ENCODE measurements at regions not wholly inside any gene's neighbourhood (a gene's known extent, or its start where the extent isn't known, plus 50 kb on each side); places are given as distances from the start of the nearest gene placed in this dataset.

DNA sequence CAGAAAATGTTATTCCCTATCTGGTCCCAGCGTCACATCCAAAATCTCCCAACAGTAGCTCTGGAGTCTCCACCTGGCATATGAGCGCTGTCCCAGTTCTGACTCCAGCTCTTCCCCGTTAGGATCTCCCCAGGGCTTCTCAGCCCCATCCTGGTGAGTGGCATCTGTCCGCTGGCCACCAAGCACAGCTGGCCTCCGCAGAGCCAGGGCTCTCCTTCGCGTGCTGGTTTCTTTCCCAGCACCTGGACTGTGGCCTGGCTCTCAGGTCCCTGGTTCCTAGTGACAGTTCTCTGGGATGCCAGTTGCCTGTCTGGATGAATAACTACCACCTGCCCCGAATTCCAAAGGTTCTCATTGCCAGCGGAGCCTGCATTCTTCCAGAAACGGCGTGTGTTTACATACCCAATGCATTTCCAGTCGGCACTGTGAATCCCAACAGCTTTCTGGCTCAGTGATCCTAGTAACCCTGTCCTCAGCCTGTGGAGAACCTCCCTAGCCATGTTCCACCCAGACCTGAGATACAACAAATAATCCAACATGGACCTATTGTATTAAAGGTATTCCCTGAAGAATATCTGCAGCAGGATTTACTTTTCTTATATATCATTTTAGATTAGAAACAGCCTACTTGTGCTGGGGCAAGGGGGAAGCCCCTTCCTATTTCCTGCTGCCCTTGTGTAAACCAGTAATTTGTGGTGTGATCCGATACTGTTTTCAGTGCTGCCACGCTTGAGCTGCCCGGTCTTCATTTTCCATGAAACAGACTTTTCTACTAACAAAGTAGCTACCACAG, 69.9 kb upstream of the PDE10A start:
- no peaks in the 10 kb centered on the region for H3K27me3 ChIP-seq (replicated peaks; ENCODE audit: insufficient read depth)
- no peaks in the 10 kb centered on the region for H3K4me1 ChIP-seq (ENCODE audit: insufficient read depth)
- no peak overlapping the region for H2AFZ ChIP-seq
- no peak for DNase-seq
- no peak overlapping the region for H3K9ac ChIP-seq
- no peaks in the 10 kb centered on the region for H3F3A ChIP-seq (ENCODE audit: insufficient read depth)
- 25 to 29% methylated on average over 14 of the region's 15 CpGs for WGBS, 2 experiments (ENCODE audit: low coverage in 1 of 2, low lambda C conversion rate in 2 of 2, missing lambda C conversion rate in 2 of 2)
- no peaks in the 10 kb centered on the region for H3K36me3 ChIP-seq (ENCODE audit: low read depth)
- no peak overlapping the region for H3K4me3 ChIP-seq
- H3K9me3 ChIP-seq (ENCODE audit: low read depth) = no peaks in the 10 kb centered on the region
- H3K27ac ChIP-seq = no peak overlapping the region
- H3K79me2 ChIP-seq (ENCODE audit: insufficient read depth) = no peaks in the 10 kb centered on the region
- TF ChIP-seq EZH2 (IDR thresholded peaks at IDR 0.05; ENCODE audit: insufficient read depth, poor library complexity, severe bottlenecking) = no peak
- no peak for TF ChIP-seq EZH2phosphoT487 (IDR thresholded peaks at IDR 0.05; ENCODE audit: insufficient read depth, low read depth)
- H3K4me2 ChIP-seq (ENCODE audit: unreplicated experiment) = no peak overlapping the region
- H4K20me1 ChIP-seq (ENCODE audit: insufficient read depth) = no peaks in the 10 kb centered on the region
- no peaks in the 10 kb centered on the region for H3K9me2 ChIP-seq (ENCODE audit: insufficient read depth)
- in situ Hi-C loops (cut with MboI) = no loop called here

DNA sequence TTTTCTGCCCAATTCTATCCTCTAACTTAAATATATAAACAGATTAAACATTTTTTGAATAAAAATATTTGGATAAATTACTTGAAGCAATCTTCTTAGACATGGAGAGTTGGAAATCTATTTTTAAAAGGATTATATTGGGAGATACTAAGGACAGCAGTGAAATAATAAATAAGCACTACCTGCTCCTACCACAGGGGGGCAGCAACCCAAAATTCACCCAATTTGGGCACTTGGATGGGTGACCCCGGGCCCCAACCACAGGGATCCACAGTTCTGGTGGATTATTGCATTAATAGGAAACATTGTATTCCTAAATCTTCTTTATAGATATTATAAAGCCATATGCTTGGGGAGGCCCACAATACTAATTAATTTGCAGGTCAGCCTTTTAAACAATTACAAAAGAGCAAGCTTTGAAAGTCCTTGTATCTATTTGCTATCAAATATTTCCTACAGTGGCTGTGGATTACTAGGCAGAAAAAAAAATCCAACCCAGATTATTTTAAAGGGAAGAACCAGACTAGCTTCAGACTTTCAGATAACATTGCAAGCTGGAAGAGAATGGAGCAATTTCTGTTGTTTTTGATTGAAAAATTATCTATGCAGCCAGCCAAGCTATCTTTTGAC, 66.4 kb upstream of the PDE10A start:
- in situ Hi-C loops (cut with MboI) = no loop called here
- Histone ChIP-seq H2AFZ (no peak overlapping the region), H3K4me1 (ENCODE audit: insufficient read depth) (no peaks in the 10 kb centered on the region), H3K79me2 (ENCODE audit: insufficient read depth) (no peaks in the 10 kb centered on the region), H4K20me1 (ENCODE audit: insufficient read depth) (no peaks in the 10 kb centered on the region), H3K4me3 (no peak overlapping the region), H3F3A (ENCODE audit: insufficient read depth) (no peaks in the 10 kb centered on the region), H3K27ac (no peak overlapping the region), H3K4me2 (ENCODE audit: unreplicated experiment) (no peak overlapping the region), H3K9me2 (ENCODE audit: insufficient read depth) (no peaks in the 10 kb centered on the region), H3K9ac (no peak overlapping the region), H3K36me3 (ENCODE audit: low read depth) (no peaks in the 10 kb centered on the region), H3K27me3 (replicated peaks; ENCODE audit: insufficient read depth) (no peaks in the 10 kb centered on the region), H3K9me3 (ENCODE audit: low read depth) (no peaks in the 10 kb centered on the region)
- DNase-seq = peak; percentile 15
- 0 to 5% methylated on average over 1 of the region's 1 CpG for WGBS, 2 experiments (ENCODE audit: low coverage in 1 of 2, low lambda C conversion rate in 2 of 2, missing lambda C conversion rate in 2 of 2)
- TF ChIP-seq EZH2 (IDR thresholded peaks at IDR 0.05; ENCODE audit: insufficient read depth, poor library complexity, severe bottlenecking) = no peak
- TF ChIP-seq EZH2phosphoT487 (IDR thresholded peaks at IDR 0.05; ENCODE audit: insufficient read depth, low read depth) = no peak

DNA sequence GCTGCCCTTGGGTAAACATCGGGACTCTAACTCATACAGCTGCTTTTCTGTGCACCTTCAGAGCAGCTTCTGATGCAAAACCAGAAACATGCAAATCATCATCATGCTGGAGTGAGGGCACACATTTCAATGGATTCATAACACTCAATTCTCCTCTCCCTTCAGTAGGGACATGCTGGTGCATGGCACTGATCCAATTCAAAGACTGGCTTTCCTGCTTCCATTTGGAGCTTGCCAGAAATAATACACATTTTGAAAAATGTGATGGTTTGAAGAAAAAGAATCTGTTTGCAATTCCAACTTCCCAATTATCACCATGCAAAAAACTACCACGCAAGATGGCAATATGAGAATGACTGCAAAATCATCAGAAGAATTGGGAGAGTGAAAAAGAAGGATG, 65.2 kb upstream of the PDE10A start:
- in situ Hi-C loops (cut with MboI) = no loop called here
- H3K9me3 ChIP-seq (ENCODE audit: low read depth) = no peaks in the 10 kb centered on the region
- 30 to 32% methylated on average over 2 of the region's 2 CpGs for whole genome bisulfite sequencing, 2 experiments (ENCODE audit: low coverage in 1 of 2, low lambda C conversion rate in 2 of 2, missing lambda C conversion rate in 2 of 2)
- no peaks in the 10 kb centered on the region for H3K27me3 ChIP-seq (replicated peaks; ENCODE audit: insufficient read depth)
- no peaks in the 10 kb centered on the region for H3K9me2 ChIP-seq (ENCODE audit: insufficient read depth)
- no peaks in the 10 kb centered on the region for H3K36me3 ChIP-seq (ENCODE audit: low read depth)
- H3K4me2 ChIP-seq (ENCODE audit: unreplicated experiment) = no peak overlapping the region
- H3F3A ChIP-seq (ENCODE audit: insufficient read depth) = no peaks in the 10 kb centered on the region
- H3K4me1 ChIP-seq (ENCODE audit: insufficient read depth) = no peaks in the 10 kb centered on the region
- DNase-seq = no peak
- H4K20me1 ChIP-seq (ENCODE audit: insufficient read depth) = no peaks in the 10 kb centered on the region
- H3K27ac ChIP-seq = no peak overlapping the region
- H2AFZ ChIP-seq = no peak overlapping the region
- no peak overlapping the region for H3K9ac ChIP-seq
- H3K4me3 ChIP-seq = no peak overlapping the region
- no peaks in the 10 kb centered on the region for H3K79me2 ChIP-seq (ENCODE audit: insufficient read depth)
- TF ChIP-seq EZH2 (IDR thresholded peaks at IDR 0.05; ENCODE audit: insufficient read depth, poor library complexity, severe bottlenecking) = no peak

DNA sequence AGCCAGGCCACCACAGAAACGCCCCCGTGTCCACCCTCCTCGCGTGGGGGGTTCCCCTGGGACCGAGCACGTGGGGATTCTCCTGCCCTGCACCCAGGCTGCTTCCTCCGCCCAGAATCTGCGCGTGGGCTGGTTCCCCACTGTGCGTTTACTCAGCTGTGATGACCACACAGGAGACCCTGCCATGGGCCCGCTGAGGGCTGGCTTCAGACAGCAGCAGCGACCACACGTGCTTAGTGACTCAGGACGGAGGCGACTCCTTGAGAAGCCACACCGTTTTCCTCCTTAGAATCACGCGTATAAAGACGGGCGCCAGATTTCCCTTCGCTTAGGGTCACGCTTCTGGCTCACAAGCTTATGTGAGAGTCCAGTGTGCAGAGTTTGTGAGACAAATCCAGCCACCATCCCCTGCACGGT, 63.9 kb upstream of the PDE10A start:
- no peak overlapping the region for H3K4me2 ChIP-seq (ENCODE audit: unreplicated experiment)
- no peaks in the 10 kb centered on the region for H3K9me2 ChIP-seq (ENCODE audit: insufficient read depth)
- no peak overlapping the region for H2AFZ ChIP-seq
- DNase-seq = no peak
- H3K79me2 ChIP-seq (ENCODE audit: insufficient read depth) = no peaks in the 10 kb centered on the region
- no peak overlapping the region for H3K27ac ChIP-seq
- H3K9ac ChIP-seq = no peak overlapping the region
- WGBS, 2 experiments (ENCODE audit: low coverage in 1 of 2, low lambda C conversion rate in 2 of 2, missing lambda C conversion rate in 2 of 2) = 50 to 54% methylated on average over 21 to 23 of the region's 23 CpGs
- H3K4me1 ChIP-seq (ENCODE audit: insufficient read depth) = no peaks in the 10 kb centered on the region
- H4K20me1 ChIP-seq (ENCODE audit: insufficient read depth) = no peaks in the 10 kb centered on the region
- H3K9me3 ChIP-seq (ENCODE audit: low read depth) = no peaks in the 10 kb centered on the region
- H3F3A ChIP-seq (ENCODE audit: insufficient read depth) = no peaks in the 10 kb centered on the region
- no peaks in the 10 kb centered on the region for H3K36me3 ChIP-seq (ENCODE audit: low read depth)
- no peak for TF ChIP-seq EZH2phosphoT487 (IDR thresholded peaks at IDR 0.05; ENCODE audit: insufficient read depth, low read depth)
- no peak for TF ChIP-seq EZH2 (IDR thresholded peaks at IDR 0.05; ENCODE audit: insufficient read depth, poor library complexity, severe bottlenecking)
- no peaks in the 10 kb centered on the region for H3K27me3 ChIP-seq (replicated peaks; ENCODE audit: insufficient read depth)
- in situ Hi-C loops (cut with MboI) = no loop called here
- H3K4me3 ChIP-seq = no peak overlapping the region
